ENCODE measurements at regions not wholly inside any gene's neighbourhood (a gene's known extent, or its start where the extent isn't known, plus 50 kb on each side); places are given as distances from the start of the nearest gene placed in this dataset.

DNA sequence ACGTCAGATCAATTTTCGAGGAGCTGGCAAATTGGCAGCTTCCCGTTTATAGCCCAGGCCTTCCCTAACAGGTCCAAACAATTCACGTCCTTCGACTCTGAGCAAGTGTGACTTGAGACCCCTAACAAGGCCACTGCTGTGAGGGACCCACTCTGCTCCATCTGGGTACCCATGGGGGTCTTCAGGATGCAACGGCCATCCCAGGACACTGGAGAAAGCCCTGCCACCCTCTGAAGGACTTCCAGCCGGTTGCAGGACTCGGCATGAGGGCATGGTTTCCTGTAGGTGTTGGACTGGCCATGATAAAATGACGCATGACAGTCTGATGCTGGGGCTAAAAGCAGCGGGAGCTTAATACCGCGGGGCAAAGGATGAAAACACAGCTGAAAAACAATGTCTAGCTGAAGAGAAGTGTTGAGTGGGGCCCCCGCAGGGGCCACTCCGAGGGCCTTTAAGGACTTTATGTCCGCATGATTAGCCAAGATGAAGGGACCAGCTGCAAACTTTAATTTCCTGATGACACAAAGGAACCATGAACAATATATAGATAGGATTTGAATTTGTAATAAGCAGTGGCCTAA lies 113.3 kb upstream of the ZNF521 start:
- Histone ChIP-seq H4K20me1 (ENCODE audit: insufficient read depth, low read length, poor library complexity, severe bottlenecking) (no peaks in the 10 kb centered on the region), H3K36me3 (ENCODE audit: insufficient read depth, low read length) (no peaks in the 10 kb centered on the region), H3K4me1 (ENCODE audit: insufficient read depth, low read length, poor library complexity, severe bottlenecking) (peaks cover 28% of the 10 kb centered on the region), H3K9me2 (replicated peaks; ENCODE audit: low read depth, low read length) (no peaks in the 10 kb centered on the region), H2AFZ (ENCODE audit: low read length) (no peak overlapping the region), H3F3A (ENCODE audit: low read depth) (no peaks in the 10 kb centered on the region), H3K9me3 (ENCODE audit: insufficient read depth, low read depth, low read length) (no peaks in the 10 kb centered on the region), H3K27me3 (ENCODE audit: insufficient read depth, low read length, poor library complexity, severe bottlenecking) (no peaks in the 10 kb centered on the region), H3K9ac (ENCODE audit: low read depth, low read length, poor library complexity, severe bottlenecking) (no peak overlapping the region), H3K79me2 (ENCODE audit: insufficient read depth, low read length) (no peaks in the 10 kb centered on the region), H3K4me3 (ENCODE audit: low read length, poor library complexity, severe bottlenecking) (no peak overlapping the region), H3K4me2 (ENCODE audit: low read depth, low read length, poor library complexity, severe bottlenecking) (no peak overlapping the region)
- no peak for TF ChIP-seq EZH2phosphoT487 (IDR thresholded peaks at IDR 0.05; ENCODE audit: borderline replicate concordance)
- TF ChIP-seq, protein P1, sequence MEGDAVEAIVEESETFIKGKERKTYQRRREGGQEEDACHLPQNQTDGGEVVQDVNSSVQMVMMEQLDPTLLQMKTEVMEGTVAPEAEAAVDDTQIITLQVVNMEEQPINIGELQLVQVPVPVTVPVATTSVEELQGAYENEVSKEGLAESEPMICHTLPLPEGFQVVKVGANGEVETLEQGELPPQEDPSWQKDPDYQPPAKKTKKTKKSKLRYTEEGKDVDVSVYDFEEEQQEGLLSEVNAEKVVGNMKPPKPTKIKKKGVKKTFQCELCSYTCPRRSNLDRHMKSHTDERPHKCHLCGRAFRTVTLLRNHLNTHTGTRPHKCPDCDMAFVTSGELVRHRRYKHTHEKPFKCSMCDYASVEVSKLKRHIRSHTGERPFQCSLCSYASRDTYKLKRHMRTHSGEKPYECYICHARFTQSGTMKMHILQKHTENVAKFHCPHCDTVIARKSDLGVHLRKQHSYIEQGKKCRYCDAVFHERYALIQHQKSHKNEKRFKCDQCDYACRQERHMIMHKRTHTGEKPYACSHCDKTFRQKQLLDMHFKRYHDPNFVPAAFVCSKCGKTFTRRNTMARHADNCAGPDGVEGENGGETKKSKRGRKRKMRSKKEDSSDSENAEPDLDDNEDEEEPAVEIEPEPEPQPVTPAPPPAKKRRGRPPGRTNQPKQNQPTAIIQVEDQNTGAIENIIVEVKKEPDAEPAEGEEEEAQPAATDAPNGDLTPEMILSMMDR (conservative IDR thresholded peaks at IDR 0.05; ENCODE audit: low read length), result no peak

DNA sequence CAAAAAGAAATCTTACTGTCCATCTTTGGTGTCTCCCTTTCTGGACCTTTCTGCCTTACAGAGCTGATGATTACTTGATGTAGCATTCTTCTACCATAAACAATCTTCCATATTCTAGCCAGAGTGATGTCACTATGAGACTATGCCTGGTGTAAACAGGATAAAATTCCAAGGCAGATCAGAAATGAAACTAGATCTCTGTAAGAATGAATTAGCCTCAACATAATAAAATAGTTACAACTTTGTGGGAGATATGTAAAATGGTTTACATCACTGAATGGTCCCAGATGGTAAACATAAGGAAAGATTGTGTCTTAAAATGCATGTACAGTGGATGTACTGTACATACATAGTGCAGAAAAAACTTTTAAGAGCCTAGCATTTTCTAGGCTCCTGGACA lies 112.3 kb upstream of the ZNF521 start:
- H3K4me3 ChIP-seq (ENCODE audit: low read length, poor library complexity, severe bottlenecking), result no peak overlapping the region
- H3K36me3 ChIP-seq (ENCODE audit: insufficient read depth, low read length), result no peaks in the 10 kb centered on the region
- H2AFZ ChIP-seq (ENCODE audit: low read length), result no peak overlapping the region
- no peaks in the 10 kb centered on the region for H3F3A ChIP-seq (ENCODE audit: low read depth)
- H3K27me3 ChIP-seq (ENCODE audit: insufficient read depth, low read length, poor library complexity, severe bottlenecking), result no peaks in the 10 kb centered on the region
- H3K4me1 ChIP-seq (ENCODE audit: insufficient read depth, low read length, poor library complexity, severe bottlenecking), result peaks cover 28% of the 10 kb centered on the region
- no peaks in the 10 kb centered on the region for H4K20me1 ChIP-seq (ENCODE audit: insufficient read depth, low read length, poor library complexity, severe bottlenecking)
- no peak for TF ChIP-seq EZH2phosphoT487 (IDR thresholded peaks at IDR 0.05; ENCODE audit: borderline replicate concordance)
- TF ChIP-seq, protein P1 (conservative IDR thresholded peaks at IDR 0.05; ENCODE audit: low read length), result no peak
- H3K9me3 ChIP-seq (ENCODE audit: insufficient read depth, low read depth, low read length), result no peaks in the 10 kb centered on the region
- H3K9me2 ChIP-seq (replicated peaks; ENCODE audit: low read depth, low read length), result no peaks in the 10 kb centered on the region
- H3K9ac ChIP-seq (ENCODE audit: low read depth, low read length, poor library complexity, severe bottlenecking), result no peak overlapping the region
- no peaks in the 10 kb centered on the region for H3K79me2 ChIP-seq (ENCODE audit: insufficient read depth, low read length)
- H3K4me2 ChIP-seq (ENCODE audit: low read depth, low read length, poor library complexity, severe bottlenecking), result no peak overlapping the region

DNA sequence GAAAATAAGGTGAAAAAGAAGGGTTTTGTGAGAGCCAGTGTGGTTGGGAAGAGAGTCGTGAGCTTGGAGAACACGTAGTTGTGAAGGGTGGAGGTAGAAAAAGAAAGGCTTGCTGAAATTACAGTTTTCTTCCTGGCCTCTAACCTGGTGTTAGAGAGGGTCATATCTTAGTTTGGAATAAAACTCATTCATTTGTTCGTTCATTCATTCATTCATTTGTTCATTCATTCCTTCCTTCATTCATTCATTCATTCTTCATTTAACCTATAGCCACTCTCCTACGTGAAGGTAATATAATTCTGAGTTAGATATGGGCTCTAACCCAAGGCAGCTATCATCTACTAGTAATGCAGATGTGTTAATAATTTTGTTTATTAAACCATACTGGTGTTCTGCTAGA lies 111.8 kb upstream of the ZNF521 start:
- Histone ChIP-seq H2AFZ (ENCODE audit: low read length) (no peak overlapping the region), H3K36me3 (ENCODE audit: insufficient read depth, low read length) (no peaks in the 10 kb centered on the region), H3K9ac (ENCODE audit: low read depth, low read length, poor library complexity, severe bottlenecking) (no peak overlapping the region), H3K27me3 (ENCODE audit: insufficient read depth, low read length, poor library complexity, severe bottlenecking) (no peaks in the 10 kb centered on the region), H3K4me3 (ENCODE audit: low read length, poor library complexity, severe bottlenecking) (no peak overlapping the region), H4K20me1 (ENCODE audit: insufficient read depth, low read length, poor library complexity, severe bottlenecking) (no peaks in the 10 kb centered on the region), H3K4me1 (ENCODE audit: insufficient read depth, low read length, poor library complexity, severe bottlenecking) (peaks cover 28% of the 10 kb centered on the region), H3F3A (ENCODE audit: low read depth) (no peaks in the 10 kb centered on the region), H3K4me2 (ENCODE audit: low read depth, low read length, poor library complexity, severe bottlenecking) (no peak overlapping the region), H3K79me2 (ENCODE audit: insufficient read depth, low read length) (no peaks in the 10 kb centered on the region), H3K9me2 (replicated peaks; ENCODE audit: low read depth, low read length) (no peaks in the 10 kb centered on the region), H3K9me3 (ENCODE audit: insufficient read depth, low read depth, low read length) (no peaks in the 10 kb centered on the region)
- TF ChIP-seq, protein P1 (conservative IDR thresholded peaks at IDR 0.05; ENCODE audit: low read length), result no peak
- TF ChIP-seq EZH2phosphoT487 (IDR thresholded peaks at IDR 0.05; ENCODE audit: borderline replicate concordance), result no peak

Measured in Loucy (cell line).